HG03097 (cell line): ENCODE measurements at regions not wholly inside any gene's neighbourhood (a gene's known extent, or its start where the extent isn't known, plus 50 kb on each side); places are given as distances from the start of the nearest gene placed in this dataset.
A peak's percentile ranks its signal among the peaks of the same experiment; 100 is the strongest.

ENCODE experiments used
- ATAC-seq: cut with Tn5 transposase; IDR thresholded peaks from one replicate; pipeline ENCODE4 v1.9.1; 2021; ENCODE audit not compliant: unreplicated experiment, low FRiP score

- ATAC-seq: no peak
Observed at GRCh38 chr11:109996060-109996459, 97.1 kb upstream of the ZC3H12C start.

- ATAC-seq: no peak
Observed at GRCh38 chr11:109998921-109999320, 94.3 kb upstream of the ZC3H12C start.

- ATAC-seq: peak; percentile 95
Observed at GRCh38 chr11:110000031-110000502, 93.1 kb upstream of the ZC3H12C start.

GRCh38 chr11:110000850-110001249, 92.3 kb upstream of the ZC3H12C start:
- no peak for ATAC-seq

- no peak for ATAC-seq
Observed at GRCh38 chr11:110003426-110003825, 89.8 kb upstream of the ZC3H12C start.

- ATAC-seq: no peak
Observed at GRCh38 chr11:110011595-110011994, 81.6 kb upstream of the ZC3H12C start.

GRCh38 chr11:110015695-110016094, 77.5 kb upstream of the ZC3H12C start:
- no peak for ATAC-seq

GRCh38 chr11:110019675-110020074, 73.5 kb upstream of the ZC3H12C start:
- no peak for ATAC-seq

GRCh38 chr11:110022548-110022947, 70.6 kb upstream of the ZC3H12C start:
- ATAC-seq: no peak

- ATAC-seq: no peak
Observed at GRCh38 chr11:110023711-110024110, 69.5 kb upstream of the ZC3H12C start.

GRCh38 chr11:110026858-110027626, 66.2 kb upstream of the ZC3H12C start:
- peak; percentile 90 for ATAC-seq

GRCh38 chr11:110027627-110028371, 65.4 kb upstream of the ZC3H12C start:
- ATAC-seq: no peak

GRCh38 chr11:110028921-110029320, 64.3 kb upstream of the ZC3H12C start:
- ATAC-seq: no peak

- no peak for ATAC-seq
Observed at GRCh38 chr11:110029714-110030113, 63.5 kb upstream of the ZC3H12C start.

- no peak for ATAC-seq
Observed at GRCh38 chr11:110031171-110031570, 62.0 kb upstream of the ZC3H12C start.

GRCh38 chr11:110032259-110032658, 60.9 kb upstream of the ZC3H12C start:
- ATAC-seq: no peak

GRCh38 chr11:110032957-110033570, 60.1 kb upstream of the ZC3H12C start:
- ATAC-seq: no peak

- ATAC-seq: no peak
Observed at GRCh38 chr11:110034806-110035205, 58.4 kb upstream of the ZC3H12C start.

GRCh38 chr11:110035357-110035756, 57.8 kb upstream of the ZC3H12C start:
- ATAC-seq: no peak

- ATAC-seq: no peak
Observed at GRCh38 chr11:110038201-110038600, 55.0 kb upstream of the ZC3H12C start.
